HCT116 (cell line): ENCODE measurements at regions not wholly inside any gene's neighbourhood (a gene's known extent, or its start where the extent isn't known, plus 50 kb on each side); places are given as distances from the start of the nearest gene placed in this dataset.

Source experiments
- ATAC-seq: fragments of 200-7000 bp; cut with Tn5 transposase; 2 replicates; pipeline ENCODE4 v1.9.1; 2020; ENCODE audit warnings: mild to moderate bottlenecking, moderate library complexity
- BruUV-seq: library from RNA; stranded (reverse); fragments of 400-500 nt; replicated peaks from 2 replicates; lab custom pipeline; 2021; lab: Mats Ljungman, UMichigan
- CTCF ChIA-PET: fragments of 300-600 bp; sonication (Branson Sonifier 250); formaldehyde crosslinking; loops from one replicate; lab custom pipeline; 2021; ENCODE audit warnings: antibody characterized with exemption; lab: Charles Lee
- POLR2A ChIA-PET: fragments of 300-600, 350-600 bp; sonication (Branson Sonifier 250); formaldehyde crosslinking; loops from one replicate; lab custom pipeline; 2021; ENCODE audit warnings: antibody characterized with exemption; lab: Charles Lee
- RAD21 ChIA-PET, 2 experiments: fragments of 300-600 bp; sonication (Branson Sonifier 250); formaldehyde crosslinking; loops; one replicate each; lab custom pipeline; 2023; ENCODE audit warnings: low total read pairs in 2 of 2; ENCODE audit not compliant: uncharacterized antibody in 2 of 2, unreplicated experiment in 2 of 2, low non-redundant PET in 1 of 2; lab: Charles Lee
- DNase-seq: peaks from one replicate; pipeline ENCODE4 v3.0.0-alpha.2; 2010; ENCODE audit warnings: low read depth, low spot score
- H2AFZ ChIP-seq: fragments of 200-600 bp; shearing (Covaris generic), sonication (generic); 2 replicates; pipeline ENCODE4 v1.6.1; 2017; ENCODE audit warnings: low read depth, mixed run types, mixed read lengths, antibody characterized with exemption, low read length; ENCODE audit not compliant: poor library complexity, severe bottlenecking
- H3K27ac ChIP-seq: 2 replicates; pipeline ENCODE4 v1.5.1; 2012; ENCODE audit warnings: low read depth, low read length
- H3K27me3 ChIP-seq: fragments of 200-600 bp; sonication (generic); 2 replicates; pipeline ENCODE4 v1.6.1; 2016; ENCODE audit warnings: mixed run types, low read length, mixed read lengths; ENCODE audit not compliant: insufficient read depth
- H3K36me3 ChIP-seq, 2 experiments: fragments of 200-500 bp in 1 of 2; fragments of 200-600 bp in 1 of 2; sonication (Bioruptor generic) in 1 of 2; sonication (generic) in 1 of 2; 2 replicates each; pipeline versions ENCODE4 v1.5.1 to v1.6.1; 2014 to 2016; ENCODE audit warnings: low read length in 2 of 2, inconsistent platforms in 1 of 2, mixed read lengths in 1 of 2, mixed run types in 1 of 2; ENCODE audit not compliant: insufficient read depth in 2 of 2, control insufficient read depth in 1 of 2
- H3K4me1 ChIP-seq, 2 experiments: fragments of 200-600 bp in 1 of 2; sonication (generic) in 1 of 2; 2 replicates each; pipeline versions ENCODE4 v1.5.1 to v1.6.1; 2012 to 2017; ENCODE audit warnings: low read length in 2 of 2, inconsistent platforms in 1 of 2, mild to moderate bottlenecking in 1 of 2, mixed read lengths in 1 of 2, mixed run types in 1 of 2, moderate library complexity in 1 of 2; ENCODE audit not compliant: insufficient read depth in 2 of 2, control insufficient read depth in 1 of 2
- H3K4me2 ChIP-seq: fragments of 200-600 bp; sonication (generic); 2 replicates; pipeline ENCODE4 v1.6.1; 2017; ENCODE audit warnings: mixed run types, low read length, mixed read lengths
- H3K4me3 ChIP-seq, 2 experiments: fragments of 200-600 bp in 1 of 2; sonication (generic) in 1 of 2; replicated peaks in 1 of 2; 2 replicates each; pipeline ENCODE4 v1.5.1; 2011 to 2016; ENCODE audit warnings: low read length in 2 of 2, control low read depth in 1 of 2, low read depth in 1 of 2, mild to moderate bottlenecking in 1 of 2, mixed read lengths in 1 of 2, mixed run types in 1 of 2
- H3K79me2 ChIP-seq: fragments of 200-600 bp; sonication (generic); 2 replicates; pipeline ENCODE4 v1.6.1; 2017; ENCODE audit warnings: mild to moderate bottlenecking, mixed run types, low read length, moderate library complexity, mixed read lengths; ENCODE audit not compliant: insufficient read depth
- H3K9ac ChIP-seq: fragments of 200-600 bp; sonication (generic); 2 replicates; pipeline ENCODE4 v1.6.1; 2016; ENCODE audit warnings: low read length, mixed read lengths
- H3K9me2 ChIP-seq: fragments of 200-600 bp; sonication (generic), shearing (Covaris generic); 2 replicates; pipeline ENCODE4 v1.6.1; 2017; ENCODE audit warnings: mixed run types, mild to moderate bottlenecking, moderate library complexity; ENCODE audit not compliant: insufficient read depth
- H3K9me3 ChIP-seq, 2 experiments: fragments of 200-500 bp in 1 of 2; fragments of 200-600 bp in 1 of 2; sonication (Bioruptor generic) in 1 of 2; sonication (generic) in 1 of 2; 2 replicates each; pipeline ENCODE4 v1.6.1; 2014 to 2017; ENCODE audit warnings: low read length in 2 of 2, mixed read lengths in 2 of 2, inconsistent platforms in 1 of 2, low read depth in 1 of 2, mild to moderate bottlenecking in 1 of 2, mixed run types in 1 of 2, moderate library complexity in 1 of 2; ENCODE audit not compliant: control insufficient read depth in 1 of 2, insufficient read depth in 1 of 2
- H4K20me1 ChIP-seq: fragments of 200-600 bp; sonication (generic), shearing (Covaris generic); 2 replicates; pipeline ENCODE4 v1.6.1; 2017; ENCODE audit warnings: mixed run types, mild to moderate bottlenecking, moderate library complexity; ENCODE audit not compliant: insufficient read depth
- CBX3 ChIP-seq: IDR thresholded peaks from 2 replicates; pipeline ENCODE4 v1.6.1; 2012; ENCODE audit warnings: low read depth
- CEBPB ChIP-seq: IDR thresholded peaks from 2 replicates; pipeline ENCODE4 v1.6.1; 2012; ENCODE audit warnings: low read depth
- EGR1 ChIP-seq: IDR thresholded peaks from 2 replicates; pipeline ENCODE4 v1.6.1; 2012; ENCODE audit warnings: low read depth
- ELF1 ChIP-seq: IDR thresholded peaks from 2 replicates; pipeline ENCODE4 v1.6.1; 2012; ENCODE audit warnings: low read depth, borderline replicate concordance
- EZH2 ChIP-seq: fragments of 200-600 bp; sonication (generic); IDR thresholded peaks from 2 replicates; pipeline ENCODE4 v1.6.1; 2017; ENCODE audit warnings: antibody characterized with exemption, mixed run types
- EZH2phosphoT487 ChIP-seq: fragments of 200-600 bp; IDR thresholded peaks from 2 replicates; pipeline ENCODE4 v1.6.1; 2018; ENCODE audit warnings: antibody characterized with exemption, borderline replicate concordance
- JUND ChIP-seq: IDR thresholded peaks from 2 replicates; pipeline ENCODE4 v1.6.1; 2012
- POLR2A ChIP-seq: IDR thresholded peaks from 2 replicates; pipeline ENCODE4 v1.7.0; 2011; ENCODE audit warnings: borderline replicate concordance; ENCODE audit not compliant: insufficient read depth, insufficient read length; ENCODE audit errors: extremely low read depth
- POLR2AphosphoS5 ChIP-seq: IDR thresholded peaks from 2 replicates; pipeline ENCODE4 v1.6.1; 2011; ENCODE audit warnings: mild to moderate bottlenecking, low read depth, low read length, moderate library complexity
- RAD21 ChIP-seq: IDR thresholded peaks from 2 replicates; pipeline ENCODE4 v1.6.1; 2012; ENCODE audit warnings: low read depth, mild to moderate bottlenecking
- SIN3A ChIP-seq: IDR thresholded peaks from 2 replicates; pipeline ENCODE4 v1.6.1; 2012; ENCODE audit warnings: low read depth
- SP1 ChIP-seq: IDR thresholded peaks from 2 replicates; pipeline ENCODE4 v1.6.1; 2012; ENCODE audit warnings: low read depth
- SRF ChIP-seq: IDR thresholded peaks from 2 replicates; pipeline ENCODE4 v1.6.1; 2012; ENCODE audit warnings: low read depth
- TCF7L2 ChIP-seq: IDR thresholded peaks from 2 replicates; pipeline ENCODE4 v1.7.0; 2011; ENCODE audit warnings: borderline replicate concordance, inconsistent platforms; ENCODE audit not compliant: insufficient read depth, insufficient read length; ENCODE audit errors: extremely low read depth
- YY1 ChIP-seq: IDR thresholded peaks from 2 replicates; pipeline ENCODE4 v1.6.1; 2011; ENCODE audit warnings: low read length, low read depth, moderate library complexity, mild to moderate bottlenecking; ENCODE audit not compliant: insufficient replicate concordance; ENCODE audit errors: extremely low read depth
- ZFX ChIP-seq: fragments of 450-650 bp; IDR thresholded peaks from 2 replicates; pipeline ENCODE4 v1.6.1; 2017
- ZNF274 ChIP-seq: fragments of 200-500 bp; sonication (Bioruptor generic); IDR thresholded peaks from 2 replicates; pipeline ENCODE4 v1.6.1; 2014; ENCODE audit warnings: mild to moderate bottlenecking, low read depth, low read length, inconsistent platforms
- intact Hi-C: fragments of 100-400 bp; cut with micrococcal nuclease; formaldehyde crosslinking; loops from 2 replicates; pipeline ENCODE4 v1.10.0; 2022
- TF ChIP-seq, protein P1 (sequence below): IDR thresholded peaks from 2 replicates; pipeline ENCODE4 v1.6.1; 2011; ENCODE audit warnings: mild to moderate bottlenecking, low read length, moderate library complexity; ENCODE audit not compliant: insufficient replicate concordance; ENCODE audit errors: extremely low read depth
- TF ChIP-seq, protein P2 (sequence below): IDR thresholded peaks from 2 replicates; pipeline ENCODE4 v1.6.1; 2012
- TF ChIP-seq, protein P3 (sequence below): IDR thresholded peaks from 2 replicates; pipeline ENCODE4 v1.6.1; 2012; ENCODE audit warnings: low read depth

DNA sequence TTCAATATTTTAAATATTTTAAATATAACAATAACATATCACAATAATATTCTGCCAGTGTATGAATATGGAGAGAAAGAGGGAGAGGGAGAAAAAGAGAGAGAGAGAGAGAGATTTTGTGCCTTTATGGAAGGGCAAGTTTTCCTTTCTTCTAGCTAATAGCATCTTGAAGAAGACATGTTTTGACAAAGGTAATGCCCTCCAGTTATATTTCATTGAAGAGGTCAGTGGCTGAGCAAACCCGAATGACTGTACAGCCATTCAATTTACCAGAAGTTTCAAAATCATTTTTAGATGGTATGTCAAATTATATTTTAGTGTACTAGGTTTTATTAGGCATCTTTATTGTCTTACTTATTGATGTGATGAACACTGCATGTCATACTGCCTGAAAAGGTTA, 139.3 kb downstream of the EMB start (continued):
- TF ChIP-seq, protein P1, sequence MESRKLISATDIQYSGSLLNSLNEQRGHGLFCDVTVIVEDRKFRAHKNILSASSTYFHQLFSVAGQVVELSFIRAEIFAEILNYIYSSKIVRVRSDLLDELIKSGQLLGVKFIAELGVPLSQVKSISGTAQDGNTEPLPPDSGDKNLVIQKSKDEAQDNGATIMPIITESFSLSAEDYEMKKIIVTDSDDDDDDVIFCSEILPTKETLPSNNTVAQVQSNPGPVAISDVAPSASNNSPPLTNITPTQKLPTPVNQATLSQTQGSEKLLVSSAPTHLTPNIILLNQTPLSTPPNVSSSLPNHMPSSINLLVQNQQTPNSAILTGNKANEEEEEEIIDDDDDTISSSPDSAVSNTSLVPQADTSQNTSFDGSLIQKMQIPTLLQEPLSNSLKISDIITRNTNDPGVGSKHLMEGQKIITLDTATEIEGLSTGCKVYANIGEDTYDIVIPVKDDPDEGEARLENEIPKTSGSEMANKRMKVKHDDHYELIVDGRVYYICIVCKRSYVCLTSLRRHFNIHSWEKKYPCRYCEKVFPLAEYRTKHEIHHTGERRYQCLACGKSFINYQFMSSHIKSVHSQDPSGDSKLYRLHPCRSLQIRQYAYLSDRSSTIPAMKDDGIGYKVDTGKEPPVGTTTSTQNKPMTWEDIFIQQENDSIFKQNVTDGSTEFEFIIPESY = no peak
- no peak for TF ChIP-seq EGR1

DNA sequence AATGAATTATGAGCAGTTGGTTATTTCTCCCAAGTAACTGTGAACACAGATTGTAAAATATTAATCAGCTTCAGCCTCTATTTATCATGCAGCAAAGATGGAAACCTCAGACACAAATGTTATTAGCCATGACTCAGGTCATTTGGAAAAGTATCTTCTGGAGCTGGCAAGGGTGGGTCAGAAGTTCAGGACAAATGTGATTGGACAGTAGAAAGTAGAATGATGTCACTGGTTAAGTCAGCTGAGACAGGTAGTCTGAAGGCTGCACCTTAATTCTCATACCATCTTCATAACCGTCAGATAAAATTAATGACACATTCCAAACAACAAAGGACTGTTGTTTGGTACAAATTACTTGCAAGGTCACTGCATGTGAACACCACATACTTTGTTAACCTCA, 140.2 kb downstream of the EMB start:
- no peaks in the 10 kb centered on the region for H3K36me3 ChIP-seq
- no peaks in the 10 kb centered on the region for H4K20me1 ChIP-seq
- RAD21 ChIA-PET = no interaction called here
- peak overlapping the region; percentile 1 for H3K4me2 ChIP-seq
- H3K4me1 ChIP-seq = peaks cover 0 to 24% of the 10 kb centered on the region in 2 experiments; a peak in 2 of 4 replicates
- BruUV-seq = no TSS peak
- no peak overlapping the region for H3K9ac ChIP-seq
- intact Hi-C loops = loop anchor here (5.0 to 10.0 kb wide), 2 partner anchors 56 to 106 kb away; no protein-coding TSS in a partner anchor
- ATAC-seq = peak; percentile 39; the same call in 1 of the 2 replicates
- POLR2A ChIA-PET = no interaction called here
- H3K4me3 ChIP-seq = no peak overlapping the region
- DNase-seq = peak; percentile 27
- H2AFZ ChIP-seq = no peak overlapping the region
- H3K79me2 ChIP-seq = no peaks in the 10 kb centered on the region
- no peaks in the 10 kb centered on the region for H3K9me2 ChIP-seq
- H3K9me3 ChIP-seq = no peaks in the 10 kb centered on the region
- H3K27me3 ChIP-seq = no peaks in the 10 kb centered on the region
- CTCF ChIA-PET = no interaction called here
- H3K27ac ChIP-seq = no peak overlapping the region
- TF ChIP-seq SIN3A (no peak), EZH2phosphoT487 (no peak), EZH2 (no peak), SRF (no peak), TCF7L2 (no peak), JUND (no peak), ZFX (no peak), YY1 (no peak), RAD21 (no peak), CEBPB (no peak), ZNF274 (no peak), POLR2A (no peak), SP1 (no peak), CBX3 (no peak), POLR2AphosphoS5 (no peak), ELF1 (no peak)
- TF ChIP-seq, protein P1 = no peak
- TF ChIP-seq, protein P2, sequence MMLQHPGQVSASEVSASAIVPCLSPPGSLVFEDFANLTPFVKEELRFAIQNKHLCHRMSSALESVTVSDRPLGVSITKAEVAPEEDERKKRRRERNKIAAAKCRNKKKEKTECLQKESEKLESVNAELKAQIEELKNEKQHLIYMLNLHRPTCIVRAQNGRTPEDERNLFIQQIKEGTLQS = no peak
- TF ChIP-seq, protein P3, sequence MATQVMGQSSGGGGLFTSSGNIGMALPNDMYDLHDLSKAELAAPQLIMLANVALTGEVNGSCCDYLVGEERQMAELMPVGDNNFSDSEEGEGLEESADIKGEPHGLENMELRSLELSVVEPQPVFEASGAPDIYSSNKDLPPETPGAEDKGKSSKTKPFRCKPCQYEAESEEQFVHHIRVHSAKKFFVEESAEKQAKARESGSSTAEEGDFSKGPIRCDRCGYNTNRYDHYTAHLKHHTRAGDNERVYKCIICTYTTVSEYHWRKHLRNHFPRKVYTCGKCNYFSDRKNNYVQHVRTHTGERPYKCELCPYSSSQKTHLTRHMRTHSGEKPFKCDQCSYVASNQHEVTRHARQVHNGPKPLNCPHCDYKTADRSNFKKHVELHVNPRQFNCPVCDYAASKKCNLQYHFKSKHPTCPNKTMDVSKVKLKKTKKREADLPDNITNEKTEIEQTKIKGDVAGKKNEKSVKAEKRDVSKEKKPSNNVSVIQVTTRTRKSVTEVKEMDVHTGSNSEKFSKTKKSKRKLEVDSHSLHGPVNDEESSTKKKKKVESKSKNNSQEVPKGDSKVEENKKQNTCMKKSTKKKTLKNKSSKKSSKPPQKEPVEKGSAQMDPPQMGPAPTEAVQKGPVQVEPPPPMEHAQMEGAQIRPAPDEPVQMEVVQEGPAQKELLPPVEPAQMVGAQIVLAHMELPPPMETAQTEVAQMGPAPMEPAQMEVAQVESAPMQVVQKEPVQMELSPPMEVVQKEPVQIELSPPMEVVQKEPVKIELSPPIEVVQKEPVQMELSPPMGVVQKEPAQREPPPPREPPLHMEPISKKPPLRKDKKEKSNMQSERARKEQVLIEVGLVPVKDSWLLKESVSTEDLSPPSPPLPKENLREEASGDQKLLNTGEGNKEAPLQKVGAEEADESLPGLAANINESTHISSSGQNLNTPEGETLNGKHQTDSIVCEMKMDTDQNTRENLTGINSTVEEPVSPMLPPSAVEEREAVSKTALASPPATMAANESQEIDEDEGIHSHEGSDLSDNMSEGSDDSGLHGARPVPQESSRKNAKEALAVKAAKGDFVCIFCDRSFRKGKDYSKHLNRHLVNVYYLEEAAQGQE = no peak
